MM.1S (cell line): ENCODE measurements at regions not wholly inside any gene's neighbourhood (a gene's known extent, or its start where the extent isn't known, plus 50 kb on each side); places are given as distances from the start of the nearest gene placed in this dataset.

ENCODE experiments used
- DNase-seq: peaks from one replicate; pipeline ENCODE4 v3.0.0-alpha.2; 2015
- H2AFZ ChIP-seq: fragments of 300-600 bp; sonication (generic); 2 replicates; pipeline ENCODE4 v1.6.0; 2016; ENCODE audit warnings: antibody characterized with exemption, low read length
- H3F3A ChIP-seq: fragments of 300-600 bp; sonication (generic); 2 replicates; pipeline ENCODE4 v1.6.1; 2016; ENCODE audit warnings: mild to moderate bottlenecking, antibody characterized with exemption, low read length, moderate library complexity, mixed read lengths; ENCODE audit not compliant: insufficient read depth
- H3K27ac ChIP-seq: fragments of 300-600 bp; sonication (generic); 2 replicates; pipeline ENCODE4 v1.5.1; 2016; ENCODE audit warnings: mild to moderate bottlenecking, low read length
- H3K27me3 ChIP-seq: fragments of 300-600 bp; sonication (generic); replicated peaks from 2 replicates; pipeline ENCODE4 v1.6.0; 2016; ENCODE audit warnings: low read length; ENCODE audit not compliant: insufficient read depth
- H3K36me3 ChIP-seq: fragments of 300-600 bp; sonication (generic); replicated peaks from 2 replicates; pipeline ENCODE4 v1.6.1; 2016; ENCODE audit warnings: mild to moderate bottlenecking, low read length, mixed read lengths; ENCODE audit not compliant: insufficient read depth
- H3K4me1 ChIP-seq: fragments of 300-600 bp; sonication (generic); 2 replicates; pipeline ENCODE4 v1.6.1; 2016; ENCODE audit warnings: low read length, mixed read lengths
- H3K4me2 ChIP-seq: fragments of 300-600 bp; sonication (generic); 2 replicates; pipeline ENCODE4 v1.6.0; 2016; ENCODE audit warnings: low read depth, low read length
- H3K4me3 ChIP-seq: fragments of 300-600 bp; sonication (generic); 2 replicates; pipeline ENCODE4 v1.5.1; 2016; ENCODE audit warnings: low read length, mixed read lengths
- H3K79me2 ChIP-seq: fragments of 300-600 bp; sonication (generic); 2 replicates; pipeline ENCODE4 v1.6.1; 2016; ENCODE audit warnings: mixed run types, low read length, mixed read lengths
- H3K9ac ChIP-seq: fragments of 300-600 bp; sonication (generic); 2 replicates; pipeline ENCODE4 v1.6.1; 2016; ENCODE audit warnings: low read length, mixed read lengths
- H3K9me2 ChIP-seq: fragments of 300-600 bp; sonication (generic); replicated peaks from 2 replicates; pipeline ENCODE4 v1.6.1; 2016; ENCODE audit warnings: mild to moderate bottlenecking, low read length, mixed read lengths; ENCODE audit not compliant: insufficient read depth
- H3K9me3 ChIP-seq: fragments of 300-600 bp; sonication (generic); replicated peaks from 2 replicates; pipeline ENCODE4 v1.6.1; 2016; ENCODE audit warnings: mild to moderate bottlenecking, low read length, mixed read lengths; ENCODE audit not compliant: insufficient read depth
- H4K20me1 ChIP-seq: fragments of 300-600 bp; sonication (generic); 2 replicates; pipeline ENCODE4 v1.6.1; 2016; ENCODE audit warnings: mild to moderate bottlenecking, low read length, moderate library complexity, mixed read lengths; ENCODE audit not compliant: insufficient read depth
- CTCF ChIP-seq: fragments of 300-600 bp; sonication (generic); IDR thresholded peaks from 2 replicates; pipeline ENCODE4 v1.5.1; 2016; ENCODE audit warnings: antibody characterized with exemption, low read length, mixed read lengths
- EZH2 ChIP-seq: fragments of 300-600 bp; sonication (generic); optimal IDR thresholded peaks from 2 replicates; pipeline ENCODE3; 2017; ENCODE audit warnings: low read depth, mild to moderate bottlenecking, antibody characterized with exemption, low read length, mixed read lengths
- EZH2phosphoT487 ChIP-seq: fragments of 300-600 bp; sonication (generic); IDR thresholded peaks from 2 replicates; pipeline ENCODE4 v1.6.1; 2018; ENCODE audit warnings: antibody characterized with exemption, low read length

- Histone ChIP-seq H2AFZ (no peak overlapping the region), H4K20me1 (no peaks in the 10 kb centered on the region), H3K4me1 (no peaks in the 10 kb centered on the region), H3K9me2 (0 out of 2 replicates have a peak, but pooled peaks cover 2% of the 10 kb centered on the region), H3K9me3 (no peaks in the 10 kb centered on the region), H3F3A (no peaks in the 10 kb centered on the region), H3K79me2 (no peaks in the 10 kb centered on the region), H3K9ac (no peak overlapping the region), H3K4me3 (no peak overlapping the region), H3K4me2 (no peak overlapping the region), H3K36me3 (no peaks in the 10 kb centered on the region), H3K27ac (no peak overlapping the region), H3K27me3 (no peaks in the 10 kb centered on the region)
- no peak for DNase-seq
- no peak for TF ChIP-seq CTCF
Observed at GRCh38 chr2:116224610-116225009, 1589.9 kb upstream of the DDX18 start.

- H3K27me3 ChIP-seq, result no peaks in the 10 kb centered on the region
- H3K4me3 ChIP-seq, result no peak overlapping the region
- H3K4me1 ChIP-seq, result no peaks in the 10 kb centered on the region
- no peaks in the 10 kb centered on the region for H3K9me3 ChIP-seq
- no peak overlapping the region for H3K9ac ChIP-seq
- H3K4me2 ChIP-seq, result no peak overlapping the region
- H3K27ac ChIP-seq, result no peak overlapping the region
- H2AFZ ChIP-seq, result no peak overlapping the region
- no peak for DNase-seq
- no peaks in the 10 kb centered on the region for H3K36me3 ChIP-seq
- no peaks in the 10 kb centered on the region for H3K9me2 ChIP-seq
- no peaks in the 10 kb centered on the region for H4K20me1 ChIP-seq
- H3K79me2 ChIP-seq, result no peaks in the 10 kb centered on the region
- H3F3A ChIP-seq, result no peaks in the 10 kb centered on the region
- no peak for TF ChIP-seq EZH2phosphoT487
- TF ChIP-seq EZH2, result no peak
- TF ChIP-seq CTCF, result no peak
Observed at GRCh38 chr2:116238511-116238910, 1576.0 kb upstream of the DDX18 start.

- no peak for TF ChIP-seq EZH2
- TF ChIP-seq EZH2phosphoT487, result no peak
- no peak for TF ChIP-seq CTCF
- Histone ChIP-seq H3K9me3 (no peaks in the 10 kb centered on the region), H3K4me2 (no peak overlapping the region), H2AFZ (no peak overlapping the region), H3K79me2 (no peaks in the 10 kb centered on the region), H4K20me1 (no peaks in the 10 kb centered on the region), H3K27me3 (no peaks in the 10 kb centered on the region), H3K4me1 (no peaks in the 10 kb centered on the region), H3F3A (no peaks in the 10 kb centered on the region), H3K9ac (no peak overlapping the region), H3K4me3 (no peak overlapping the region), H3K9me2 (no peaks in the 10 kb centered on the region), H3K36me3 (no peaks in the 10 kb centered on the region), H3K27ac (no peak overlapping the region)
- no peak for DNase-seq
Observed at GRCh38 chr2:116250376-116250775, 1564.1 kb upstream of the DDX18 start.

DNA sequence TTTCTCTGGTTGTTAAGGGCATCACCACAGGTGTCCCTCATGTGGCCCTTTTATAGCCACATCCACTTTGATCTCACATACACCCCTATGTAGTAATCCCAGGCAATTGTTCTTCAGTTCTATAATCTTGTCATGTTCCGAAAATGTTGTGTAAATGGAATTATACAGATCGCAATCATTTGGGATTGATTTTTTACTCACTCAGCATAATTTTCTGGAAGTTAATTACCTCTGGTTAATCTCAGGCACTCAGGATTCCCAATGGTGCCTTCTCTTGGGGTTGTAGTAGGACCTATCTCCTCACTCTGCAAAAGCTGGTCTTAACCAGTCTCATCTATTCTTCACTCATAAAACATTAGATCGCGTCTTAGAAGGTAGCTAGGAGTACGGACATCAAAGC lies 1549.6 kb upstream of the DDX18 start:
- no peaks in the 10 kb centered on the region for H3K79me2 ChIP-seq
- no peaks in the 10 kb centered on the region for H3K36me3 ChIP-seq
- H3K9me2 ChIP-seq, result no peaks in the 10 kb centered on the region
- no peak overlapping the region for H2AFZ ChIP-seq
- H3K27ac ChIP-seq, result no peak overlapping the region
- DNase-seq, result no peak
- H3K9ac ChIP-seq, result no peak overlapping the region
- H3K4me3 ChIP-seq, result no peak overlapping the region
- H4K20me1 ChIP-seq, result no peaks in the 10 kb centered on the region
- H3K27me3 ChIP-seq, result no peaks in the 10 kb centered on the region
- H3K4me1 ChIP-seq, result no peaks in the 10 kb centered on the region
- no peaks in the 10 kb centered on the region for H3F3A ChIP-seq
- H3K9me3 ChIP-seq, result no peaks in the 10 kb centered on the region
- no peak for TF ChIP-seq EZH2
- no peak for TF ChIP-seq EZH2phosphoT487
- no peak overlapping the region for H3K4me2 ChIP-seq
